Fibroblast of skin of left biceps (primary cell): ENCODE measurements at regions not wholly inside any gene's neighbourhood (a gene's known extent, or its start where the extent isn't known, plus 50 kb on each side); places are given as distances from the start of the nearest gene placed in this dataset.

ENCODE experiments used
- DNase-seq, 2 experiments: peaks; one replicate each; pipeline ENCODE4 v3.0.0-alpha.2; 2013; ENCODE audit warnings: low read depth in 2 of 2

GRCh38 chr5:2170761-2171160 is 288.0 kb upstream of the IRX4 start:
- DNase-seq = no peak

DNA sequence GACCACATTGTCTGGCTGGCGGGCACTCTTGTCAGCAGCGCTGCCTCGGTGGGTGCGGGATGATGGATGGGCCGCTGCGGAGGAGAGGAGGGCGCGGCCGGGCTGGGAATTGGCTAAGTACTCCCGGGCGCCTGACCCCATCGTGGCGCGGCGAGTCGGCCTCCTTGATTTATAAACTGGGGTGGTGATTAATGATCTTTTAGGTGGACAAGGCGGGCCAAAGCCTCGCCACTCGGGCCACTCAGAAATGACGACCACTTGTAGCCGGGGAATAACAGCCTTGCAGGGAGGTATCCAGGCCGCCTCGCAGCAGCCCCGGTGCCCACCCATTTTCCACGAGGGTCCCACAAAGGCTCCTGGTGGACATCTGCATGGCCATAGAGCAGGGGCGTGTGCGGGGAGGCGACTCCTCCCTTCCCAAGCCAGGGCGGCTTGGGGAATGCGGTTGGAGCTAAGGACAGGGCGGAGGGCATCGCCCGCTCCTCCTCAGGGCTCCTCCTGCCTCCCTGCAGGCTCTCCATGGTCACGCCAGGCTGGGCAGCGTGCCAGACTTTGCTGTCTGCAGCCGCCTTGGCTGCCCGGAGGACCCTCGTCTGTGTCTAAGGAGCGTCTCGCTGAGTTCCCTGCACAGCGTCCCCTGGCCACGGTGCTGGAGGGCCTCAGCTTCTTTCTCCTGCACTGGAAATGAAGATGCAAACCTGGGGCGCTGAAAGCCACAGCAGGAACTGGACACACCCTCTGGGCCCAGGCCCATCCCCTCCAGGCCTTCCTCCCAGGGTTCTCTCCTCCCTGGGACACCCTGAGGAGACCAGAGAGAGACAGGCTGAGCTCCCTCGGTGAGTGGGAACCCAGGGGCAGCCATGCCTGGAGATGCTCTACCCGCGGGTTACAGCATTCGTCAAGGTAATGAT is 287.4 kb upstream of the IRX4 start:
- no peak for DNase-seq

DNA sequence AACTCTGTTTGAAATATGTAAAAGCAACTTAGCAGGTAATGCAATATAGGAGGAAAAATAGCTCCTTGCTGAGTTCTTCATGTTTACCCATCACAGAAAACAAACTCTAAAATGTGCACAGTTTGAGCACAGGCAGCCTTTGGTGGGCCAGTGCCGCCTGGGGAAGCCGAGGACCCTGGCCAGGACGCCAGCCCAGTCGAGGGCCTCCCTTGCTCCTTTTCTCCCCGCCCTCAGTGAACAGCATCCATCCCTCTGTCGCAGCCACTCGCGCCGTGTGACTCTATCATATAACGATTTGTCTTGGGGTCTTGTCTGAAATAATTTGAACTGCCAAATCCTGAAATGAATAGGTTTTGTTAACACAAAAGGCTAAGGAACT is 286.7 kb upstream of the IRX4 start:
- DNase-seq = no peak

DNA sequence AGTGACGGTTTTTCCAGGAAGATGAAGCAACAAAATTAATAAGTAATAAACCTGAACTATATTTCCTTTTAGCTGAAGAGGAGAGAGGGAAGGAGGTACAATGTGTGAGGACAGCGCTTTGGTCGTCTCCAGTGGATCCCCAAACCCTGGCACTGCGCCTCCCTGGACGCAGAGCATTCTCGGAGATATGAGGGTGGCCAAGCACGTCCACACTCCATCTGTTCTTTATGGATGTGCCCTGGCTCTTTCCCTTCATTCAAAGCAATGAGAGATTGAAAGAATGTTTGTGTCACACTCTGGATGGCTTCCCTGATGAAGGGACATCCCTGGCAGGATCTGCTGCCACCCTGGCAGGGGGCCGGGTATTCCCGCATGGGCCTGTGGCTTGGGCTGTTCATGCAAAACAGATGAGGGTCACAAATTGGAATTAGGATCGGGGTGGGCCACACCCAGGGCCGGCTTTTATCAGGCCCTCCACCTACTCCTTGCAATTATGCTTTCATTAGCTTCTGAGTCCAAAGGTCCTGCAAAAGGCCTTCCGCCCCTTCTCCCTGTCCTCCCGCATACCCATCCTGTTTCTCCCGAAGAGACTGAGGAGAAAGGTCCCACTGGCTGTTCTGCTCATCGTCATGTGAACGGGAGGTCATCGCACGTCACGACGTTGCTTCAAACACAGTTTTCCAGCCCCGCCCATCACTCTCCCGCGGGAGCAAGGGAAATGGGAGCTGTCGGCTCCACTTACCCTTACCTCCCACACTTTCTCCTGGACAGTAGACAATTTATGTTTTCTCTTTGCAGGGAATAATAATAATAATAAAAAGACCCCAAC is 286.1 kb upstream of the IRX4 start:
- DNase-seq = no peak

DNA sequence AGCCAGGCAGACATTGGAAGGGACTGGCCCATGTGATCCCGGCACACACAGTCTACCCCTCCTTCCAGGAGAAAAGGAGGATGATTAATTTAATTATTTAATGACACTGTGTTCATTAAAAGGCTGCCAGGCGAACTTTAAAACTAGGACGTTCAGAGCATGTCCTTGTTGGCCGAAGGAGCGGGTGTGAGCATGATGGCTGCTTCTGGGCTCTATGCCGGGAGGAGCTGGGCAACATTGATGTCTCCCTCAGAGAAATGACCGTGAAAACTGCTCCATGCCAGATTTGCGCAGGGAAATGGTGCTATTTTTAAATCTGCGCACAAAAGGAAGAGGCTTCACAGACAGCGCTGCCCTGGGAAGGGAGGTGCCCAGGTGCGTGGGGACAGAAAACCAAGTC is 284.9 kb upstream of the IRX4 start:
- no peak for DNase-seq

- no peak for DNase-seq
These were observed 284.3 kb upstream of the IRX4 start for GRCh38 chr5:2166979-2167377.

GRCh38 chr5:2166306-2166978 is 283.7 kb upstream of the IRX4 start:
- DNase-seq = no peak

DNA sequence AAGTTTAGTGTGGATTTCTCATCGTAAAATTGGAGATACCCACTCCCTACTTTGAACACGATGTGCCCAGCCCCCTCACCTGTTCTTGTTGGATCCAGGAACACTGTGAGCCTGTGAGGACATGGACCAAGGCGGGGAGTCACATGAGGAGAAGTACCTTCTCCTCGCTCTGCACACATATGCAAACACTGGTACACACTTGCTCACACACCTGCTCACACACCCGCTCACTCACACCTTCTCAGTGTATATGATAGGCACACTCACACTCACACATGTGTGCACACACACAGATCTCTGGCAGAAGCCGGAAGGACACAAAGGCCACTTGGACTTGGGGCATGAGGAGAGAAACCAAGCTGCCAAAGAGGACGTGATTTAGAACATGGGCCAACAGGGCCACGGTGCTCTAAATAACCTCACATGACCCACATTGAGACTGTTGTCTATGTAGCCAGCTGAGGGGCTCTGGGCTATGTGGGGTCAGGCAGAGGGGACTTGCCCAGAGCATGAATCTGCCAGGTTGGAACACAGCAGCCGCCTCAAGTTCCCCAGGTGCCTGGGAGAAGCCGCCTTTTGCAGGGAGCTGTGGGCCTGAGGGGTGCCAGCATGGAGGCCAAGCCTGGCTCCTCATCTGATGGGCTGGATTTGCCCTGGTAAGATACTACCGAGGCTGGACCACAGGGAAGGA is 283.0 kb upstream of the IRX4 start:
- no peak for DNase-seq

DNA sequence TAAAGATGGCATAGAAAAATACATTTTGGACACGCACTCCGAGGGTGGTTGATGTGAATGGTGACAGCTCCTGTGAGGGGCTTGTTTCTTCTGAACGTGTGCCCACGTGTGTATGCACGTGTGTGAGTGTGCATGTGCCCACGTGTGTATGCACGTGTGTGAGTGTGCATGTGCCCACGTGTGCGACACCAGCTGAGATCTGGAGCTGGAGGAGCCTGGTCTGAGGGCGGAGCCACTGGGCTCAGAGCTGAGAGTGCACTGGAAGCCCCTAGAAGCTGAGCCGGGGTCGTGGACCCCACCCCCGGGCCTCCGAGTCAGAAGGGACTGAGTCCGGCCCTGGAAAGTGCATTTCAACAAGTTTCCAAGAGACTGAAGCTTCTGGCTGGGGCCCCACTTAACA is 282.5 kb upstream of the IRX4 start:
- no peak for DNase-seq

GRCh38 chr5:2164586-2164985 is 281.9 kb upstream of the IRX4 start:
- DNase-seq = no peak

GRCh38 chr5:2163940-2164490 is 281.3 kb upstream of the IRX4 start:
- no peak for DNase-seq

DNA sequence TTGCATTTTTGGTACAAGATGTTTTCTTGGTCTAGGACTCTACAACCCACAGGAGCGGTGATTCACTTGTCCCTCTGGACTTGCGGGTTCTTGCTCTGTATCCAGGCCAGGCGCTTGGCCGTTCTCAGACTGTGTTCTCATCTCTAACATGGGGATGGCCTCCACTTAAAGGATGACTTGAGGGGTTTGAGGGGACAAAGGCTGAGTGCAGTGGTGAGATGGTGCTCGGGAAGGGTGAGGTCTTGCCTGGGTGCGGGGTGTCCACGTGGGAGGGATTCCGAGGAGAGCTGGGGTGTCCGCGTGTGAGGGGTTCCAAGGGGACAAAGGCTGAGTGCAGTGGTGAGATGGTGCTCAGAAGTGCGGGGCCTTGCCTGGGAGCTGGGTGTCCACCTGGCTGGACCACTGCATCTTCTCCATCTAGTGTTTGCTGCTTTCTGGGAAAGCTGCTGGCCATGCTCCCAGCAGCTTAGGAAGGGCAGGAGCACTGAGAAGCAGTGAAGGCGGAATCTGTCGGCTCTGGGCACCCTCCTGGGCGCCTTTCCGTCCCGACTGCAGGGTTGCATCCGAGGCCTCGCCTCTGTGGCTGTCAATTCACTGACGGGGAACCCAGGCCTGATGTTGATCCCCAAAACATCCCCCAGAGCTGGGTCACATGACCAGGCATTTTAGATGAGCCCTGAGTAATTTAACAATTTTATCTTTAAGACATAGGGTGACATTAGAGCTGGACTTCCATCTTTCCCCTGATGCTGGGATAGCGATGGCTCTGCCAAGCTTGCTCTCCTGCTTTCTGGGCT is 280.5 kb upstream of the IRX4 start:
- no peak for DNase-seq

DNA sequence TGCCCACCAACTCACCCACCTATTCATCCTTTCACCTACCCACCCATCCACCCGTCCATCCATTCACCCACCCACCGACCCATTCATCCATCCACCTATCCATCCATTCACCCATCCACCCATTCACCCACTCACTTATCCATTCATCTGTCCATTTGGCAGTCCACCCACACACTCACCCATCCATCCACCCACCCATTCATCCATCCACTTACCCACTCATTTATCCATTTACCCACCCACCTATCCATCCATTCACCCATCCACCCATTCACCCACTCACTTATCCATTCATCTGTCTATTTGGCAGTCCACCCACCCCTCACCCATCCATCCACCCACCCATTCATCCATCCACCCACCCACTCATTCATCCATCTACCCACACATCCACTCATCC is 278.1 kb upstream of the IRX4 start:
- DNase-seq = no peak

DNA sequence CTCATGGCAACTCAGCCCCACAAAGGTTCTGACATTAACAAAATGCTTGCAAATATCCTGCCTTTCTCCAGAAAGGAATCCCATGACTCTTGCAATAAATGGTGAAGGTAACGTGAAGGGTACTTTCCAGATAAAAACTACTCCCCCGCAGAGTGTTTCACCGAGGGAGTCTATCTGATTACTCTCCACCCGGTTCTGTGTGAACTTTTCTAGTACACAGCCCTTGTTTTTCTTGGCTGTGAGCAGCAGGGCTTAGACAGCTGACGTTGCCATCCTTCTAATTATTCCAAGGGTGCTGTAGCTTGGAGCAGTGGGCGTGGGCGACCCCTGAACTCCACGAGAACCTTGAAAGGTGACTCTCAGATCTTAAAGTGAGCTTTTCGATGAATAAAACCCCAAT is 276.0 kb upstream of the IRX4 start:
- no peak for DNase-seq

- no peak for DNase-seq
These were observed 275.4 kb upstream of the IRX4 start for GRCh38 chr5:2158109-2158508.

DNA sequence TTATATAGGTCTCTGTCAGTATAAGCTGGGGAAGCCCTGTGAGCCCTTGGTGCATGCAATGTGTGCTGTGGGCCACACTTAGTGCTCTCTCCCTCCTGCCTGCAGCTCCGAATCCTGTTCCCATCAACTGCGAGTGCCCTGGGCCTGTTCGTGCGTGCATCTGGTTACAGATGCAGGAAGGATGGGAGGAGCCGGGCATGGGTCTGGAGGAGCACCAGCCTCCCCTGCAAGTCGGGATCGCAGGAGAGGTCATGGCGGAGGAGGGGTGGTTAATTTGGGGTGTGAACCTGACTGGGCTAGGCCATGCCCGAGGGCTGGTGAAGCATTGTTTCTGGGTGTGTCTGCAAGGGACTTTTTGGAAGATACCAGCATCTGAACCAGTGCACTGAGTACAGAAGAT is 274.6 kb upstream of the IRX4 start:
- DNase-seq = no peak

- DNase-seq = no peak
These were observed 273.8 kb upstream of the IRX4 start for GRCh38 chr5:2156358-2157059.

GRCh38 chr5:2155556-2155955 is 272.8 kb upstream of the IRX4 start:
- DNase-seq = no peak

- no peak for DNase-seq
These were observed 271.1 kb upstream of the IRX4 start for GRCh38 chr5:2153802-2154201.

DNA sequence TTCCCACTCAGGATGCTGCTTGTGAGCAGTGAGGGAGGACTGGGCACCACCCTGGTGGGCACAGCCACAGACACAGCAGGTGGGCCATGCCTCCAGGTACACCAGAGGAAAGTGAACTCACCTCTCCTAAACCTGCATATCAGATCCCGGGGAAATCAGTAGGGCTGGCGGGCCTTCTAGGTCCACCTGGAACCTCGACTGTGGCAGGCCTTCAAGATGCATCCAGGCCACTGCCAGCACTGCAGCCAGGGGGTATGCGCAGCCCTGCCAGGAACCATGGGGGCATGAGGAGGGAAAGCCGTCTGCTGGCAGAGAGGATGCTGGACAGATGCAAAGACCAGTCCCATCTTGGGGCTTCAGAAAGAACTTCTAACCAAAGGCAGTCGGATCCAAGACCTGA is 270.6 kb upstream of the IRX4 start:
- DNase-seq = no peak
